DMS114 treated with DMSO at 0.1 percent for 48 hours (cell line): ENCODE measurements at regions not wholly inside any gene's neighbourhood (a gene's known extent, or its start where the extent isn't known, plus 50 kb on each side); places are given as distances from the start of the nearest gene placed in this dataset.

Source experiments
- DNase-seq: peaks from one replicate; lab custom pipeline; 2025; ENCODE audit not compliant: unreplicated experiment; lab: John Stamatoyannopoulos, UW

GRCh38 chr16:86353948-86354347 is 156.4 kb upstream of the FOXF1 start:
- DNase-seq, result no peak

GRCh38 chr16:86354641-86355513 is 155.4 kb upstream of the FOXF1 start:
- DNase-seq, result no peak

GRCh38 chr16:86355531-86355930 is 154.8 kb upstream of the FOXF1 start:
- no peak for DNase-seq

DNA sequence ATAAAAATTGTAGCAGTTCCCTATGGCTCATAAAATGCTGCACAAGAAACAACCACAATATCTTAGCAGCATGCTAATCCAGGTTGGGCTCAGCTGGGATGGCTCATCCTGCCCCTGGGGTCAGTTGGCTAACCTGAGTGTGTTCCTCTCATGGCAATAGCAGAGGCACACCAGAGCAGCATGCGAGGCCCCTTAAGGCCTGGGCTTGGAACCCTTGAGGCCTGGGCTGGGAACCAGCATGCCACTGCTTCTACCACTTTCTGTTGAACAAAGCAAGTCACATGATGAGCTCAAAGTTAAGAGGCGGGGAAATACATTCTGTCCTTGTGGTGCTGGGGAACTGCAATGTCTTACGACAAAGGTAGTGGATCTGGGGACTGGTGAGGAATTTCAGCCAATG is 154.4 kb upstream of the FOXF1 start:
- no peak for DNase-seq

- no peak for DNase-seq
These were observed 153.5 kb upstream of the FOXF1 start for GRCh38 chr16:86356804-86357203.

- no peak for DNase-seq
These were observed 153.0 kb upstream of the FOXF1 start for GRCh38 chr16:86357303-86357702.

DNA sequence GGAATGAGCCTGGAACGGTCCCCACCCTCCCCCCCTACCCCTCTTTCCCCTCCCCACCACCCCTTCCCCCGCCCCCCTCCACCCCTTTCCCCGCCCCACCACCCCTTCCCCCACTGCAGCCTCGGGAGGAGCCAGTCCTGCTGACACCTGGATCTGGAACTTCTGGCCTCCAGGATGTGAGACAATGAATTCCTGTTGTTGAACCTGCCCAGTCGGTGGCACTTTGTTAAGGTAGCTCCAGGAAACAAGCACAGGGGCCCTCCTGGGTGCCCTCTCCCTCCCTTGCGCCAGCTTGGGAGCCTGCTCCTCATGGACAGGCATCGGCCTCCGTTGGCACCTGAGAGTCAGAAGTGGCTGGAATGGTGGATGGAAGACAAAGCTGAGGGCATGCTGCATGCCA is 152.4 kb upstream of the FOXF1 start:
- DNase-seq, result no peak

GRCh38 chr16:86359571-86359970 is 150.8 kb upstream of the FOXF1 start:
- DNase-seq, result no peak

- DNase-seq, result no peak
These were observed 148.0 kb upstream of the FOXF1 start for GRCh38 chr16:86362155-86362849.

- no peak for DNase-seq
These were observed 147.3 kb upstream of the FOXF1 start for GRCh38 chr16:86363057-86363490.

DNA sequence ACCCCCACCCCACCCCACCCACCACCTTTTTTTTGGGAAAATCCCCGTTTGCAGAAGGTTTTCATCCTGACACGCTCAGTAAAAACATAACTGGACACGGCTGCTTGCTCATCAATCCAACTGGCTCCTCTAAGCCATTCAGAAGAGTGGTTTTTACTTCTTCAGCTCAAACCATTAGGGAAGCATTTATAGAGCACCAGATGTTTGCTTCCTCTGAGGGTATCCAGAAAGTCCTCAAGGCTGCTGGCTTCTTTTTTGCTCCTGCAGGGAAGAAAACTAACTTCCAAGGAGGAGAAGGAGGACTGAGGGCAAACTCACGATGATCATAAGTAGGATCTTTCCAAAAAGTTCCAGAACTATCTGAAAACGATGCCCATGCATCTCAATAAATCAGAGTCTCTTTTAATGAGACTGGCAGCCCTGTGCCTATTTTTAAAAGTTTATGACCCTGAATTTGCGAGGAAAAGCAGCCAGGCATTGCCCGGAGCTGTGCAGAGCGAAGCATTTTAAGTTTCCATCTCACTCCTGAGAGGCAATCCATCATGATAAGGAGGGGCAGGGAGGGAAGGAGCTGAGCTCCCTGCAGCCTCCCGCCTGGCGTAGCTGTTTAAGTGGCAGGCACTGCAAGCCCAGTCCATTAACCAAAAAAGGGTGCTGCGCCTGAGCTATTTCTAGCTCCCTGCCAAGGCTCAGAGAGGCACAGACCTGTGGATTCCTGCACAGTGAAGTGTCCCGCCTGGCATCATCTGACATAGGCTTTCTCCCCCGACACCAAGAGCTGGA is 146.3 kb upstream of the FOXF1 start:
- no peak for DNase-seq

GRCh38 chr16:86364653-86365380 is 145.5 kb upstream of the FOXF1 start:
- no peak for DNase-seq

DNA sequence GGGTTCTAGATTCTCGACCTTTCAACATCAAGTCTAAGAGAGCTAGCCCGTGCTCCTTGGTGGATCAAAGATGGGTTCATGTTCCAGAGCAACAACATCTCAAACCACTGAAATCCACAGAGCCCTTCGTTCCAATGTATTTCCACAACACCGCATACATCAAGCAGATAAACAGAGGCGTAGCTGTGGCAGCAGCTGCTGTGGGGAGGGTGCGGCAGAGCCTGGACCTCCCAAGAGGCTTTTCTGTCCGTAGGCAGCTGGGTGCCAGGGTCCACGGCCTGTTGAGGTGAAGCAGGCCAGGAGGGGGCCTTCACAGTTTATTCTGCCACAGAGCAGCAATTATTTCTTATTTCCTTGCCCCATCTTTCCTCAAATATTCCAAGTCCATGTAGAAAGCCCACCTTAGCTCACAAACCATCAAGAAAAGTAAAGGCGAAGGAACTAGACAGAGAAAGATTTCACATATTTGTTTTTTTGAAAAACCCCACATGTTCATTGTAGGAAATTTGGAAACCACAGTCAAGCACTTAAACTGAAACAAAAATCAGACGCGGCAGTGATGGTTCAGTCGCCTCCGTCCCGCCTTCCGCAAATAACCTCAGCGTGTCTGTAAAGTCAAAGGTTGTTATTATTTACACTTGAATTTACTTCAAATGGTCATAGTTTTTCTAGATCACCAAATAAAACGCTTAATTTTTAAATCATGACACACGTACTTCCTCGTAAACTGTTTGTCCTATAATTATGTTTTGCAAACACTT is 144.6 kb upstream of the FOXF1 start:
- DNase-seq, result no peak

GRCh38 chr16:86366481-86366880 is 143.8 kb upstream of the FOXF1 start:
- no peak for DNase-seq

DNA sequence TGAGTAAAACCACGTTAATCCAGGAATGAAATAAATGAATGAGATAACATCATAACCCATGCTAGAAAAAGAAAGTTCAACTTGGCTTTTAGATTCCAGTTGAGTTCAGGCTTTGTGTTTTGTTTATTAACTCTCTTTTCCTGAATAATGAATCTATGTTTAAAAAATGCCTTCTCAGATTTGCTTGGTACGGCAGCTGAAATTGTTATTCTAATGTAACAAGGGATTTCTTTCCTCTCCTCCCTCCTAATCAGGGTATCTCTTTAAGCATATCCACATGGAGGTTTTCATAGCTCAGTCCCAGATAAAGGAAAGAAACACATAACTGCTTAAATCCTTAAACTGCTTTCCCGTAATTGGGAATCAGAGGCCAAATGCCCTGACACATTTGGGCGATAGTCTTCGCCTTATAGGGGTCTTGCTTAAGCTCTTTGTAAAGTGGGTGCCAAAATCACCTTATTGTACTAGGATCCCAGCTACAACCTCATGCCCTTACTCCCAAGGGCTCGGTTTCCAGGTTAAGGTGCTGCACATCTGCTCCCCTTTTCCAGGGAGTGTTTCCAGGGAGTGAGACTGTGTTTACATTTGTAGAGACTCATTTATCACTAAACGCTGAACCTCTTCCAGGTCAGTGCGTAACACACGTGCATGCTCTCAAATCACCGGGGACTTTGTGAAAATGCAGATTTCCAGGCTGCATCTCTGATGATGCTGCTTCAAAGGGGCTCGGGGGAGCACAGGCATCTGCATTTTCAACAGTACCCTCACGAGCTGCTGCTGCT is 142.8 kb upstream of the FOXF1 start:
- no peak for DNase-seq

- DNase-seq, result no peak
These were observed 142.1 kb upstream of the FOXF1 start for GRCh38 chr16:86368261-86368660.

- DNase-seq, result no peak
These were observed 140.3 kb upstream of the FOXF1 start for GRCh38 chr16:86370062-86370461.

GRCh38 chr16:86371083-86371803 is 139.1 kb upstream of the FOXF1 start:
- no peak for DNase-seq

DNA sequence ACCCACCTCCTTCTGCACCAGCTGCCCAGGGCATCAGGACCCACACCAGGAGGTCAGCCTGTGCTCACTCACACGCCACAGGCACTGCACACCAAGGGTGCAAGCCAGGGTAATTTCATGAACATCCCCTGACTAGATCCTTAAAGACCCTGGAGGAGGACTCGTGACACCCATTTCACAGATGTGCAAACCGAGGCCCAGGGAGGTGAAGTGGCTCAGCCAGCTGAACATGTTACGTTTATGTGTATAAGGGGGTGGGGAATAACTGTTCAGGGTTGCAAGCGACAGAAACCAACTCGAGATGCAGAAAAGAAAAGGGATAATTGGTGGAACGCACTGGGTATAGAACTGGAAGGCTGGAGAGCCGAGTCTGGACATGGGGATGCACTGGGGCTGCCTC is 138.1 kb upstream of the FOXF1 start:
- no peak for DNase-seq
